AML-193 (cell line): ENCODE measurements at regions not wholly inside any gene's neighbourhood (a gene's known extent, or its start where the extent isn't known, plus 50 kb on each side); places are given as distances from the start of the nearest gene placed in this dataset.

Source experiments
- DNase-seq, 2 experiments: peaks; one replicate each; lab custom pipeline; 2025; lab: John Stamatoyannopoulos, UW

DNA sequence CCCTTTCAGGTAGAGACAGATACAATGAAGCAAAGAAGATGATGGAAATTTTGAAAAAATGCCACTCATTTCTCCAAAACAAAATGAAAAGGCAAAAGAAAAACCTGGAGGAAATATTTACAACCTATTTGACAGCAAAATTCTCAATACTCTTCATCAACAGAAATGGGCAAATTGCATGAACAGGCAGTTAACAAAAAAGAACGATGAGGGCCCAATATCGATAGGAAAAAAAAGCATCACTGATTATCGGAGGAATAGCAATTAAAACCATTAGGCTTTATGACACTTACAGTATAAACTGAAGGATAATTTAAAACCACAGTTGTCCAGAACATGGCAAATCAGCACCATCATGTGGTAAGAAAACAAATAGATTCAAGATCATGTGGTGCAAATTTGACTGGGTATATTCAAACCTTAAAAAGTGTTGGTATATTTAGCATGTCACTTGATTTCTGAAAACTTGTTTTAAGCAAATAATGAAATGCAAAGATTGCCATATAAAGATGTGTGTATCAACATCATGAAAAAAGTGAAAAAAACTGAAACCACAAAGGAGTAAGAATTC is 222.9 kb downstream of the BRD1 start:
- no peak for DNase-seq

DNA sequence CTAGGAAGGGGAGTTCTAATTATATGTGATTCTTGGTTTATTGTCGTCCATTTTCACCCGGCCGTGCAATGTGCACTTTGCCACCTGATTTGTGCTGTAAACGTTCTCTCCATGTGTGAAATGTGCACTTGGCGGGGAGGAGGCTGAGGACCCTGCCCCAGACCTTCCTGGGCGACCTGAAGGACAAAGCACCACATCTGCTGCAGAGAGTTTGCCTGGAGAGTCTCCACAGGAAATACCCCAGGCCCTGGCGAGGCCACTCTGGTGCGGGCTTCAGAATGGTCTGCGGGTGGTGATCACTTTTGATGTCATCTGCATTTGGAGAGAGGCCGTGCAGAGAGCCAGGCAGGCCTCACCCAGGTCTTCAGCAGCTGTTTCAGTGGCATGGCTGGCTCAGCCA is 224.7 kb downstream of the BRD1 start:
- no peak for DNase-seq

- DNase-seq: no peak
These were observed 225.2 kb downstream of the BRD1 start for GRCh38 chr22:49602481-49602880.

- no peak for DNase-seq
These were observed 225.9 kb downstream of the BRD1 start for GRCh38 chr22:49601614-49602321.

GRCh38 chr22:49600891-49601431 is 226.7 kb downstream of the BRD1 start:
- DNase-seq: no peak

- DNase-seq: no peak
These were observed 227.2 kb downstream of the BRD1 start for GRCh38 chr22:49600468-49600867.

- DNase-seq: no peak
These were observed 227.8 kb downstream of the BRD1 start for GRCh38 chr22:49599691-49600455.

GRCh38 chr22:49599039-49599438 is 228.6 kb downstream of the BRD1 start:
- DNase-seq: no peak

GRCh38 chr22:49598338-49598737 is 229.3 kb downstream of the BRD1 start:
- DNase-seq: no peak

DNA sequence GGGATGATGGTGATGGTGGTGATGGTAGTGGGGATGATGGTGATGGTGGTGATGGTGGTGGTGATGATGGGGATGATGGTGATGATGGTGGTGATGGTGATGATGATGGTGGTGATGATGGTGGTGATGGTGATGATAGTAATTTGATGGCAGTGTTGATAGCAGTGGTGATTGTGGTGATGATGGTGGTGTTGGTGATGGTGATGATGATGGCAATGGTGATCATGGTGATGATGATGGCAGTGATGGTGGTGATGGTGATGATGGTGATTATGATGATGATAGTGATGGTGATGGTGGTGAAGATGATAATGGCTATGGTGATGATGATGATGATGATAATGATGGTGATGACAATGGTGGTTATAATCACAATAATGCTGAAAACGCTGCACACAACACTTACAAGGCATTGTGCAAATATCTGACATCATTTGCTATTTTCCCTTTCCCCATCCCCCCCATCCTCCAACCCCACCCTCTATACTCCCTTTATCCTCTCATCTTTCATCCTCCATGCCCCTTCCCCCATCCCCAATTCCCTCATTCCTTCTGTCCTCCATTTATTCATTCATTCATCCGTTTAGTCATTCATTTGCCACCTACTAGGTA is 230.1 kb downstream of the BRD1 start:
- no peak for DNase-seq

DNA sequence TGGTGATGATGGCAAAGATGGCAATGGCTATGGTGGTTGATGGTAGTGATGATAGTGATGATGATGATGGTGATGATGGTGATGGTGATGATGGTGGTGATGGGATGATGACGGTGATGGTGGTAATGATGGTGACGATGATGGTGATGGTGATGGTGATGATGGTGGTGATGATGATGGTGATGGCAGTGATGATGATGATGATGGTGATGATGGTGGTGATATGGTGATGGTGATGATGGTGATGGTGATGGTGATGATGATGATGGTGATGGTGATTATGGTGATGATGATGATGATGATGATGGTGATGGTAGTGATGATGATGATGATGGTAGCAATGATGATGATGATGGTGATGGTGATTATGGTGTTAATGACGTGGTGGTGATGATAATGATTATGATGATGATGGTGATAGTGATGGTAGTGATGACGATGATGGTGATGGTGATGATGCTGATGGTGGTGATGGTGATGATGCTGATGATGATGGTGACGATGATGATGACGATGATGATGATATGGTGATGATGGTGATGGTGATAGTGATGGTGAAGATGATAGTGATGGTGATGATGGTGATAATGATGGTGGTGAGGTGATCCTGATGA is 232.1 kb downstream of the BRD1 start:
- DNase-seq: no peak

DNA sequence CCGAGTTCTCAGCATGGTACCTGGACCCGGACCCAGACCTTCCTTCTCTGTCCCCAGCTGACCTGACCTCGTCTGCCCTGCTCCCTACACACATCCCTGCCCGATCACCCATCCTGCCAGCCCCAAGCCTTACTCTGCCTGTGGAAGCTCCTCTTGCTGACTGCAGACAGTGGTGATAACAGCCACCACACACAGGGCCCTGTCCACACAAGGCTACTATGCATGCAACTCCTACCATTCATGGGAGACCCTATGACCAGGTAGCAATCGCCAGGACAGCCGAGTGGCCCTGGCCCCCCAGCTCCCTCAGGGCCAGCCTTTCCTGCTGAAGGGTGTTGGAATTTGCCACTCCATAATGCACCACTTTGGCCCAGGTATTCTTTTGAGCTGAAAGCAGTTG is 233.6 kb downstream of the BRD1 start:
- no peak for DNase-seq

DNA sequence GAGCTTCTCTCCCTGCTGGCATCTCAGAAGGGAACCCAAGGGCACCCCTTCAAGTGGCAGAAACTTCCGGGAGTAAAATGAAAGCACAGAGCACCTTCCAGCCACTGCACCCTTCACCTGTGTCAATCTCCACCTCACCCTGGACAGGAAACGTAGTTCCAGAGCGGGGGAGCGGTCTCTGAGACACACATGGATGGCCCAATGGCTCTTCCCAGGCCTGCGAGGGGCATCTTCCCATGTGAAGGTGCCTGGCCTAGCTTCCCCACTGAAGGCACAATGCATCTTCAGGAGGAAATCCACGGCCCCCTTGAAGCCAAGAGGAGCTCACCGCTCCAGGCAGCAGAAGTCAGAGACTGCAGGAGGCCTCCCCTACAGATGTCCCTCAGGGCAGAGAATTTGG is 234.2 kb downstream of the BRD1 start:
- DNase-seq: no peak

DNA sequence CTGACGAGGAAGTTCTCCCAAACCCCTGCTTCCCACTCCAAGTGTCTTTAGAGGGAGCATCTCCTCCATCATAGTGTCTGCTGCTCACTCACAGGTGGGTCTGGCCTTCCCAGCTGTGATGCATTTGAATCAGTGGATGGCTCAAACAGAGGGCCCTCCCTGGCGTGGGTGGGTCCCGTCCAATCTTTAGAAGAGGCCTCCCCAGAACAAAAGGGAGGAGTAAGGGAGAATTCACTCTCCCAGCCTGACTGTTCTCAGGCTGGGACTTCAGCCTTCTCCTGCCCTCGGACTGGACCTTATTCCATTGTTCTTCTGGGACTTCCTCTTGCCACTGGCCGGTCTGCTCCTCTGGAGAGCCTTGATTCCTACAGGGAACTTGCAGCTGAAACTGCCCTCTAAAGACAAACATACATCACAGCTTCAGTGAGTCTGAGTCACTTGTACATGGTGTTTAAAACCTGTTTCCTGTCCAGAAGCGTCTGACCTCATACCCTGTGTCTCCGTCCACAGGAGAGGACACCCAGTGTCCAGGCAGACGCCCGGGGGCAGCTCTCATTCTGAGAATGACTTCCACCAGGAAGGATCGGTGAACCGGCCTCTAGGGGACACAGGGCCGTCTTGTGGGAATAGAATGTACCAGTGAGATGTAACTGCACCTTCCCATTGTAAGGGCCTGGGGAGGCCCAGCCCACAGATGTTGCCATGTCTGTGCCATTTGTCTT is 234.7 kb downstream of the BRD1 start:
- no peak for DNase-seq

DNA sequence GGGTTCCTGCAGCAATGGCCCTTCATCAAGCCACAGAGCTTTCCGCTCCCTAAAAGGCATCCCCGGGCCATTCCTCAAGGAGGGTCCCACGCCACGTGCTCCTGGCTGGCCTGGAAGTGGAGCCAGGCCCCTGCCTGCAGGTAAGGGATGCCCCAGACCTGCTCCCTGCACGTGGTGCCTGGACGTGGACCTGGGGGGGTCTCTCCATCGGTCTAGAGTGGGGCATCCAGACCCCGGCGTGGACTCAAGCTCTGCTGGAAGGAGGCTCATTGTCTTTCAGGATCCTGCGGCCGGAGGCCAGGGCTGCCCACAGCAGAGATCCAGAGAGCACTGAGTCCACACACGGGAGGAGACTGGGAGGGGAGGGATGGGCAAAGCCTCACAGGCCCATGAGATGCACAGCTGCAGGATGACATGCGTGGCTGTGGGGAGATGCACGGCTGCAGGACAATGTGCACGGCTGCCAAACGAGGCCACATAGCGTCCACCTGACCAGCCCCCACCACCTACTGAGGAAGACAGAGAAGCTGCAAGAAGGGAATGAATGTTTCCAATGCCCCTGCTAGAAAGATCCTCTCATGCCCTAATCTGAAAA is 236.7 kb downstream of the BRD1 start:
- DNase-seq: no peak

DNA sequence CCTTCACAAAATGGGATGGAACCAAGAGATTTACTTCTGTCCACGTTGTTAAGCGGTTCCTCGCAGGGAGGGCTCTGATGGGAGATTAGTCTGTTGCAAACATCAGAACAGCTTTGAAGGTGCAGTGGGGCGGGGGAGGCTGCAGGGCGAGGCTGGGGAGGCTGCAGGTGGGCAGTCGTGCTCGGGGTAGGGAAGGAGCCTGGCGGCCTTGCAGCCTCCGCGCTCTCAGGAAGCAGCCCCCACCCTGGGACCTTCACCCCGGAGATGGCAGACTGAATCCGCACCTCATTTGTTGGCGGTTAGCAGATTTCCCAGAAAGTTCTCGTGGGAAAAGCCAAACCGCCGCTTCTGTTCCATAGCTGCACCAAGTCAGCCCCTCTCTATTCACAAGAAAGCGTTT is 237.3 kb downstream of the BRD1 start:
- no peak for DNase-seq

- no peak for DNase-seq
These were observed 237.9 kb downstream of the BRD1 start for GRCh38 chr22:49589811-49590210.

GRCh38 chr22:49589301-49589700 is 238.4 kb downstream of the BRD1 start:
- DNase-seq: no peak

GRCh38 chr22:49588739-49589138 is 238.9 kb downstream of the BRD1 start:
- DNase-seq: no peak

- no peak for DNase-seq
These were observed 239.7 kb downstream of the BRD1 start for GRCh38 chr22:49587987-49588386.

DNA sequence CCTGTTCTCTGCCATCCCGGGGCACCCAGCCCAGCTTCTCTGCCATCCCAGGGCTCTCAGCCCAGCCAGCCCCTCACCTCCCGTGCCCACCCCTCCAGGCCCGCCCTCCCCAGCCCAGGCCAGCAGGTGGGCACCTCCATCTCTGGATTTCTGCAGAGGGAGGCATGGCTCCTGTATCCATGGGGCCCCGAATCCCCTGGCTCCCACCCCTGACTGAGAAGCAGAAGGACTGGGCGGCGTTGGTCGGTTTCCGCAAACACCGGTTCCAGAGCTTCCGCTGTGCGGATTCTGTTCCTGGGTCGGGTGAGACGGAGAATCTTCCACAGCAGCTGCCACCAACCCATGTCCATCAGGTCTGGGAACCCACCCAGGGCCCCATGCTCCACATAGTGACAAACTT is 240.3 kb downstream of the BRD1 start:
- DNase-seq: no peak
